ENCODE measurements at regions not wholly inside any gene's neighbourhood (a gene's known extent, or its start where the extent isn't known, plus 50 kb on each side); places are given as distances from the start of the nearest gene placed in this dataset.

DNA sequence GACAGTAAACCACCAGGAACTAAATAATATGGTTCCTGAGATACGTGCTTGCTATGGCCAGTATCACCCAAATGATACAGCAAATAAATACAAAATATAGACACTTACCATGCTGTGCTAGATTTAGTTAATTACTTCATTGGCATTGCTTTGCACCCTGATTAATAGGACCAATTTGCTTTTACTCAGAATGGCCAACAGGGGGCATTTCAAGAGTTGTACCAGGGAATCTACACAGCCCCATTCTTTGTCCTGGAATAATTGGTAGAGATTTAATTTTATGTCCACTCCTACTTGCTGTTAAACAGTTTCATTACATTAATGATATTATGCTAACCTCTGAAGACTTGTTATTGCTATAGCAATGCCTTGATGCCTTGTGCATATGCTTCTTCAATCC lies 280.8 kb downstream of the RERGL start:
- TF ChIP-seq ILK (tag; IDR thresholded peaks at IDR 0.05; ENCODE audit: borderline replicate concordance, low read depth) (no peak), ZC3H8 (IDR thresholded peaks at IDR 0.05) (no peak), POLR2A (conservative IDR thresholded peaks at IDR 0.05) (no peak)
- TF ChIP-seq, protein P1, sequence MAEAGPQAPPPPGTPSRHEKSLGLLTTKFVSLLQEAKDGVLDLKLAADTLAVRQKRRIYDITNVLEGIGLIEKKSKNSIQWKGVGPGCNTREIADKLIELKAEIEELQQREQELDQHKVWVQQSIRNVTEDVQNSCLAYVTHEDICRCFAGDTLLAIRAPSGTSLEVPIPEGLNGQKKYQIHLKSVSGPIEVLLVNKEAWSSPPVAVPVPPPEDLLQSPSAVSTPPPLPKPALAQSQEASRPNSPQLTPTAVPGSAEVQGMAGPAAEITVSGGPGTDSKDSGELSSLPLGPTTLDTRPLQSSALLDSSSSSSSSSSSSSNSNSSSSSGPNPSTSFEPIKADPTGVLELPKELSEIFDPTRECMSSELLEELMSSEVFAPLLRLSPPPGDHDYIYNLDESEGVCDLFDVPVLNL (CRISPR knock-in tag; IDR thresholded peaks at IDR 0.05; ENCODE audit: low read depth): no peak
- 0% methylated on average over 1 of the region's 1 CpG for WGBS (ENCODE audit: insufficient coverage, low coverage, missing lambda C conversion rate)
- H3K36me3 ChIP-seq (ENCODE audit: control insufficient read depth, insufficient read depth, low read length): no peaks in the 10 kb centered on the region
- intact Hi-C loops (cut with micrococcal nuclease): no loop called here
- H3K9me1 ChIP-seq (ENCODE audit: control insufficient read depth, insufficient read depth, low read length): no peaks in the 10 kb centered on the region
- H2AFZ ChIP-seq (ENCODE audit: low read depth, low read length): no peak overlapping the region
- no peak for DNase-seq (ENCODE audit: extremely low read depth in 1 of 4, low spot score in 3 of 4)
- H3K79me2 ChIP-seq (ENCODE audit: control insufficient read depth, insufficient read depth, low read length): no peaks in the 10 kb centered on the region
- no peak overlapping the region for H3K27ac ChIP-seq (ENCODE audit: extremely low read depth, low read depth, low read length)
- H3K4me2 ChIP-seq (ENCODE audit: insufficient read depth, low read length): no peak overlapping the region
- H3K27me3 ChIP-seq (ENCODE audit: control insufficient read depth in 2 of 2, insufficient read depth in 2 of 2, low read length in 2 of 2): no peaks in the 10 kb centered on the region
- ChIA-PET CTCF (ENCODE audit: low intra/inter-chr PET ratio) (no interaction called here), POLR2A (no interaction called here)
- no peaks in the 10 kb centered on the region for H3K4me1 ChIP-seq (replicated peaks in 1 of 2; ENCODE audit: control insufficient read depth in 2 of 2, insufficient read depth in 2 of 2, low read length in 2 of 2)
- no peak for ATAC-seq
- no peak overlapping the region for H3K9ac ChIP-seq (ENCODE audit: insufficient read depth in 1 of 2, low read depth in 2 of 2, low read length in 2 of 2)
- no peaks in the 10 kb centered on the region for H3K9me3 ChIP-seq (replicated peaks; ENCODE audit: control insufficient read depth, insufficient read depth, low read depth, low read length)
- no TSS peak for BruUV-seq (replicated peaks)
- H4K20me1 ChIP-seq (replicated peaks; ENCODE audit: control insufficient read depth, insufficient read depth, low read length): no peaks in the 10 kb centered on the region
- H3K4me3 ChIP-seq: no peak overlapping the region
- in situ Hi-C loops (cut with MboI): no loop called here
- FAIRE-seq: no peak

DNA sequence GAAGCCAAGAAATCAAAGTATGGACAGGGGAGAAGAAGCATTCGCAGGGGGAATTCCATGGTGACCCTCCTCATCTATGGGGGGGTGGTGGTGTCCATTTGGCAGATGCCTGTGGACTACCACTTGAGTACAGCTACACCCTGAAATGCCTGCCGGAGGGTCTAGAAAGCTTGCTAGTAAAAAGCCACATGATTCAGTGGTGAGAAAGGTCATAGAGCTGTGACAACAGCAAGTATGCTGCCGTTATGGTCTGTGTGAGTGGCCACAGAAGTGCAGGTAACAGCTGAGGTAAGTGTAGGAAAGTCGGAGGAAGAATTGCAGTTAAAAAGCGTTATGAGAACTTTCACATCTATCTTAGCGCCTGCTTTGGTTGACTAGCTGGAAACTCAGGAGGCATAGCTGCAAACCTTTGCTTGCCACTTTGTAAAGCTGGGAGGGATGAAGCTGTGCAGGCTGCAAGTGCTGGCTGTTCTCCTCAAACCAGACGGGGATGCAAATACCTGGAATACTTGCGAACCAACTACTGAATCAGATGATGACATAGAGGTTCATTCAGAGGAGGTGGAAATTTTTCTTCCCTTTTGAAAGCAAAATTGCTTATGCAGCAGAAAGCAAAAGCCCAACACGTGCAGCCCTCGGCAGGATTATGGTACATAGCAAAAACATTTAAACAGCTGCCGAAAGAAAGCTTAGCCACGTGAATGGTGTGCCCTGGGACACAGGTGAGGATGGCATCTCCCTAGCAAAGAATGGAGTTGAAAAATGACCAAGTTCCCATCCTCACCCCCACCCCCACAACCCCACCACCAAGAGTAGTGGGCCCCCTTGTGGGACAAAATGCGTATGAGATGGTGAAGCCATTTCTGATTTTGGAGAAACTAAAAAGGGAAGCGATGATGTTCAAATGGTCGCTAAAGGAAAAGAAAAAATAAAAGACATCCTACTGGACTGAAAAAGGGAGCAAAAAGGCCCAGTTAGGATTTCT lies 287.0 kb downstream of the RERGL start:
- in situ Hi-C loops (cut with MboI) (no loop called here), intact Hi-C loops (cut with micrococcal nuclease) (no loop called here)
- Histone ChIP-seq H3K27me3 (ENCODE audit: control insufficient read depth in 2 of 2, insufficient read depth in 2 of 2, low read length in 2 of 2) (no peaks in the 10 kb centered on the region), H2AFZ (ENCODE audit: low read depth, low read length) (no peak overlapping the region), H3K36me3 (ENCODE audit: control insufficient read depth, insufficient read depth, low read length) (no peaks in the 10 kb centered on the region), H3K9me3 (replicated peaks; ENCODE audit: control insufficient read depth, insufficient read depth, low read depth, low read length) (no peaks in the 10 kb centered on the region), H4K20me1 (replicated peaks; ENCODE audit: control insufficient read depth, insufficient read depth, low read length) (no peaks in the 10 kb centered on the region), H3K9me1 (ENCODE audit: control insufficient read depth, insufficient read depth, low read length) (no peaks in the 10 kb centered on the region), H3K4me2 (ENCODE audit: insufficient read depth, low read length) (no peak overlapping the region), H3K4me1 (replicated peaks in 1 of 2; ENCODE audit: control insufficient read depth in 2 of 2, insufficient read depth in 2 of 2, low read length in 2 of 2) (no peaks in the 10 kb centered on the region), H3K4me3 (no peak overlapping the region), H3K9ac (ENCODE audit: insufficient read depth in 1 of 2, low read depth in 2 of 2, low read length in 2 of 2) (no peak overlapping the region), H3K27ac (ENCODE audit: extremely low read depth, low read depth, low read length) (no peak overlapping the region), H3K79me2 (ENCODE audit: control insufficient read depth, insufficient read depth, low read length) (no peaks in the 10 kb centered on the region)
- FAIRE-seq (no peak), DNase-seq (ENCODE audit: extremely low read depth in 1 of 4, low spot score in 3 of 4) (no peak), ATAC-seq (no peak)
- 6% methylated on average over 12 of the region's 15 CpGs for WGBS (ENCODE audit: insufficient coverage, low coverage, missing lambda C conversion rate)
- CTCF ChIA-PET (ENCODE audit: low intra/inter-chr PET ratio): no interaction called here
- no TSS peak for BruUV-seq (replicated peaks)
- POLR2A ChIA-PET: no interaction called here
- 0 out of 2 replicates have a peak, but pooled peaks have one; percentile 16 for TF ChIP-seq MAFG (tag; conservative IDR thresholded peaks at IDR 0.05)
- no peak for TF ChIP-seq CHD2 (IDR thresholded peaks at IDR 0.05; ENCODE audit: low read depth, low read length)
- TF ChIP-seq, protein P2, sequence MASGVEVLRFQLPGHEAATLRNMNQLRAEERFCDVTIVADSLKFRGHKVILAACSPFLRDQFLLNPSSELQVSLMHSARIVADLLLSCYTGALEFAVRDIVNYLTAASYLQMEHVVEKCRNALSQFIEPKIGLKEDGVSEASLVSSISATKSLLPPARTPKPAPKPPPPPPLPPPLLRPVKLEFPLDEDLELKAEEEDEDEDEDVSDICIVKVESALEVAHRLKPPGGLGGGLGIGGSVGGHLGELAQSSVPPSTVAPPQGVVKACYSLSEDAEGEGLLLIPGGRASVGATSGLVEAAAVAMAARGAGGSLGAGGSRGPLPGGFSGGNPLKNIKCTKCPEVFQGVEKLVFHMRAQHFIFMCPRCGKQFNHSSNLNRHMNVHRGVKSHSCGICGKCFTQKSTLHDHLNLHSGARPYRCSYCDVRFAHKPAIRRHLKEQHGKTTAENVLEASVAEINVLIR (CRISPR knock-in tag; IDR thresholded peaks at IDR 0.05): no peak
